PC-3 (cell line): ENCODE measurements at regions not wholly inside any gene's neighbourhood (a gene's known extent, or its start where the extent isn't known, plus 50 kb on each side); places are given as distances from the start of the nearest gene placed in this dataset.

Source experiments
- ATAC-seq: fragments of 200-7000 bp; cut with Tn5 transposase; 2 replicates; pipeline ENCODE4 v1.9.1; 2020; ENCODE audit warnings: mild to moderate bottlenecking, moderate library complexity
- BruUV-seq: library from RNA; stranded (reverse); fragments of 400-500 nt; replicated peaks from 2 replicates; lab custom pipeline; 2021; lab: Mats Ljungman, UMichigan
- CTCF ChIA-PET: fragments of 300-600 bp; sonication (Branson Sonifier 250); formaldehyde crosslinking; loops from one replicate; lab custom pipeline; 2022; ENCODE audit warnings: antibody characterized with exemption; lab: Charles Lee
- POLR2A ChIA-PET: fragments of 300-600 bp; sonication (Branson Sonifier 250); formaldehyde crosslinking; loops from one replicate; lab custom pipeline; 2022; ENCODE audit warnings: antibody characterized with exemption; ENCODE audit not compliant: unreplicated experiment; lab: Charles Lee
- DNase-seq: peaks from one replicate; pipeline ENCODE4 v3.0.0-alpha.2; 2015
- H2AFZ ChIP-seq: fragments of 300-600 bp; sonication (generic); 2 replicates; pipeline ENCODE4 v1.6.0; 2016; ENCODE audit warnings: antibody characterized with exemption, low read length
- H3F3A ChIP-seq: fragments of 300-600 bp; sonication (generic); one replicate; pipeline ENCODE4 v1.6.0; 2017; ENCODE audit warnings: antibody characterized with exemption, low read length, control low read depth, mild to moderate bottlenecking; ENCODE audit not compliant: unreplicated experiment
- H3K27ac ChIP-seq: fragments of 300-600 bp; sonication (generic); 2 replicates; pipeline ENCODE4 v1.5.1; 2016; ENCODE audit warnings: mild to moderate bottlenecking, low read length
- H3K27me3 ChIP-seq: fragments of 300-600 bp; sonication (generic); 2 replicates; pipeline ENCODE4 v1.6.1; 2016; ENCODE audit warnings: low read length, mixed read lengths
- H3K36me3 ChIP-seq: fragments of 300-600 bp; sonication (generic); 2 replicates; pipeline ENCODE4 v1.6.1; 2016; ENCODE audit warnings: low read depth, mixed run types, low read length, mixed read lengths
- H3K4me1 ChIP-seq: fragments of 300-600 bp; sonication (generic); 2 replicates; pipeline ENCODE4 v1.5.1; 2016; ENCODE audit warnings: low read length; ENCODE audit not compliant: insufficient read depth
- H3K4me2 ChIP-seq: fragments of 300-600 bp; sonication (generic); 2 replicates; pipeline ENCODE4 v1.6.0; 2016; ENCODE audit warnings: low read length
- H3K4me3 ChIP-seq: fragments of 300-600 bp; sonication (generic); 2 replicates; pipeline ENCODE4 v1.5.1; 2016; ENCODE audit warnings: mild to moderate bottlenecking, low read length, mixed read lengths
- H3K79me2 ChIP-seq: fragments of 300-600 bp; sonication (generic); 2 replicates; pipeline ENCODE4 v1.6.1; 2017; ENCODE audit warnings: low read length, mixed read lengths
- H3K9ac ChIP-seq: fragments of 300-600 bp; sonication (generic); 2 replicates; pipeline ENCODE4 v1.6.0; 2016; ENCODE audit warnings: mild to moderate bottlenecking, low read length
- H3K9me2 ChIP-seq: fragments of 300-600 bp; sonication (generic); replicated peaks from 2 replicates; pipeline ENCODE4 v1.6.1; 2016; ENCODE audit warnings: mixed run types, low read length, mixed read lengths
- H3K9me3 ChIP-seq: fragments of 300-600 bp; sonication (generic); 2 replicates; pipeline ENCODE4 v1.6.1; 2016; ENCODE audit warnings: low read length, mixed read lengths
- H4K20me1 ChIP-seq: fragments of 300-600 bp; sonication (generic); 2 replicates; pipeline ENCODE4 v1.6.1; 2016; ENCODE audit warnings: low read length, mixed read lengths
- EZH2 ChIP-seq: fragments of 300-600 bp; sonication (generic); IDR thresholded peaks from one replicate; pipeline ENCODE4 v1.6.1; 2017; ENCODE audit warnings: antibody characterized with exemption, mild to moderate bottlenecking, low read length; ENCODE audit not compliant: unreplicated experiment
- EZH2phosphoT487 ChIP-seq: fragments of 300-600 bp; sonication (generic); IDR thresholded peaks from 2 replicates; pipeline ENCODE4 v1.6.1; 2018; ENCODE audit warnings: mild to moderate bottlenecking, antibody characterized with exemption, low read length, borderline replicate concordance
- intact Hi-C: fragments of 100-400 bp; cut with micrococcal nuclease; formaldehyde crosslinking; loops from 2 replicates; pipeline ENCODE4 v1.9.0; 2023
- TF ChIP-seq, protein P1 (sequence below): fragments of 300-600 bp; sonication (generic); conservative IDR thresholded peaks from 2 replicates; pipeline ENCODE4 v1.5.1; 2017; ENCODE audit warnings: antibody characterized with exemption, low read depth, mild to moderate bottlenecking, low read length

DNA sequence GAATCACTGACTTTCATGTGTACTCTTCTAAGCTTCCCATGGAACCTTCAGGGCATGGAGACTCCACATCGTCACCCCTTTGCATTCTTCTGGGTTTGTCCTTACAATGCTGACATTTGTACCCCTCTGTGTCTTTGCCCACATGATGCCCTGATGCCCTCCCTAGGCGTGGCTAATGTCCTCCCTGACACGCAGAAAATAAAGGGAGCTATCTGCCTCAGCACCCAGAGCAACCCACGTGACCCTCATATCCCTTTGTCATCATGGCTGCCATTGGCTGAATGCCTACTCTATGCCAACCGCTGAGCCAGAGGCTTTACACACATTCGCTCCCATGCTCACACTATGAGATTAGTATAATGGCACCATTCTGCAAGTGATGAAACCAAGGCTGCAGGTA, 86.4 kb upstream of the KLHL29 start:
- Histone ChIP-seq H3K4me2 (no peak overlapping the region), H3K4me1 (no peaks in the 10 kb centered on the region), H3K9ac (no peak overlapping the region), H3K36me3 (no peaks in the 10 kb centered on the region), H3K9me2 (no peaks in the 10 kb centered on the region), H4K20me1 (no peaks in the 10 kb centered on the region), H3F3A (no peaks in the 10 kb centered on the region), H3K27me3 (peaks cover 33% of the 10 kb centered on the region), H3K27ac (no peak overlapping the region), H3K9me3 (no peaks in the 10 kb centered on the region), H2AFZ (no peak overlapping the region), H3K79me2 (no peaks in the 10 kb centered on the region), H3K4me3 (no peak overlapping the region)
- POLR2A ChIA-PET, result no interaction called here
- no peak for TF ChIP-seq EZH2phosphoT487
- no peak for TF ChIP-seq EZH2
- TF ChIP-seq, protein P1, sequence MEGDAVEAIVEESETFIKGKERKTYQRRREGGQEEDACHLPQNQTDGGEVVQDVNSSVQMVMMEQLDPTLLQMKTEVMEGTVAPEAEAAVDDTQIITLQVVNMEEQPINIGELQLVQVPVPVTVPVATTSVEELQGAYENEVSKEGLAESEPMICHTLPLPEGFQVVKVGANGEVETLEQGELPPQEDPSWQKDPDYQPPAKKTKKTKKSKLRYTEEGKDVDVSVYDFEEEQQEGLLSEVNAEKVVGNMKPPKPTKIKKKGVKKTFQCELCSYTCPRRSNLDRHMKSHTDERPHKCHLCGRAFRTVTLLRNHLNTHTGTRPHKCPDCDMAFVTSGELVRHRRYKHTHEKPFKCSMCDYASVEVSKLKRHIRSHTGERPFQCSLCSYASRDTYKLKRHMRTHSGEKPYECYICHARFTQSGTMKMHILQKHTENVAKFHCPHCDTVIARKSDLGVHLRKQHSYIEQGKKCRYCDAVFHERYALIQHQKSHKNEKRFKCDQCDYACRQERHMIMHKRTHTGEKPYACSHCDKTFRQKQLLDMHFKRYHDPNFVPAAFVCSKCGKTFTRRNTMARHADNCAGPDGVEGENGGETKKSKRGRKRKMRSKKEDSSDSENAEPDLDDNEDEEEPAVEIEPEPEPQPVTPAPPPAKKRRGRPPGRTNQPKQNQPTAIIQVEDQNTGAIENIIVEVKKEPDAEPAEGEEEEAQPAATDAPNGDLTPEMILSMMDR, result no peak
- intact Hi-C loops, result no loop called here
- ATAC-seq, result no peak
- CTCF ChIA-PET, result no interaction called here
- no peak for DNase-seq
- no TSS peak for BruUV-seq

DNA sequence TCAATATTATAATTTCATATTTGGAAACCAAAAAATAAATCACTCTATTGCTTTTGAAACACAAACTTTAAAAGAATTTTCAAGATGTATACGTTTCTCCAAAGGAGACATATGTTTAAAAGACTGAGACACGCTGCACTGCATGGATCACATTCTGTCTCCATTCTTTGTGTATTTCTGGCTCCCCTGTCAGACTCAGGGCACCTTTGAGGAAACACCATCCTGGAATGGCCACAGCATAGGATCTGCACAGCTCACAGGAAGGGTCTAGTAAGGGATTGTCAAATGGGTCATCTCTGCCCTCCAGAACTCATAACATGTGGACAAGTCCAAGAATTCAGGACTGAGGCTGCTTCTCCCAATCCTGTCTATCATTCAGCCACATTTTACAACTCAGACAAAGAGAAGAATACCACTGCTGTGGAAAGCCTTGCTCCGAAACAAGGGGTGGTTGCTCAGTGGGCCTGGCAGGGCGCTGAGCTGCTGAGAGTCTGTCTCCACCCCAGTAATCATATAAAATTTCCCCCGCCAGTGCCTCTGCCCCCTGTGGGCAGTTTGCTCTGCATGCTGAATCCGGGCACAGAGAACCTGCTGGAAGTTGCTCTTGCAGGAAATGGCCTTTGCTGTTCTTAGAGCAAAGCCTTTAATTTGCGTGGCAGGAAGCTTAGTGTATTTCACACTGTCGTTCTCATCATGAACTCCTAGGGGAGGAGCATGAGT, 85.3 kb upstream of the KLHL29 start:
- no TSS peak for BruUV-seq
- no peak for ATAC-seq
- intact Hi-C loops, result no loop called here

DNA sequence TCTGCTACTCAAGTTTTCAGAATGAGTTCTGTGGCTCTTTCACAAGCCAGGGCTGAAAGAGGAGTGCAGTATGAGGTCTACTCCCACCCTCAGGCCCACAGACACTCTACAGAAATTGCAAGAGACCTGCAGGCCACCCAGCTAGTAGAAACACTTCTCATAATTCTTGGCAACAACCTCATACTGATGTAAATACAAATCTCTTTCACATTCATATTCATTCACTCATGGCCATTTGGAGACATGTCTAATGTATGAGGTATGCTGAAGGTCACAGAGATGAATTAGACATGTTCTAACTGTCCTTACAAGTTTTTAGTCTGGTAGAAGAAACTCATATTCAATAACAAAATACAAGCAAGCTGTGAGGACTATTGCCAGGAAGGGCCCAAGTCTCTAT, 83.8 kb upstream of the KLHL29 start:
- H3K4me1 ChIP-seq, result no peaks in the 10 kb centered on the region
- no peaks in the 10 kb centered on the region for H3K79me2 ChIP-seq
- DNase-seq (no peak), ATAC-seq (no peak)
- no peaks in the 10 kb centered on the region for H4K20me1 ChIP-seq
- no TSS peak for BruUV-seq
- H2AFZ ChIP-seq, result no peak overlapping the region
- no peak overlapping the region for H3K4me2 ChIP-seq
- POLR2A ChIA-PET, result no interaction called here
- no peaks in the 10 kb centered on the region for H3F3A ChIP-seq
- H3K9me3 ChIP-seq, result no peaks in the 10 kb centered on the region
- CTCF ChIA-PET, result no interaction called here
- intact Hi-C loops, result no loop called here
- H3K4me3 ChIP-seq, result no peak overlapping the region
- TF ChIP-seq EZH2, result no peak
- no peak for TF ChIP-seq EZH2phosphoT487
- TF ChIP-seq, protein P1, result no peak
- H3K9me2 ChIP-seq, result no peaks in the 10 kb centered on the region
- H3K36me3 ChIP-seq, result no peaks in the 10 kb centered on the region
- H3K27ac ChIP-seq, result no peak overlapping the region
- H3K27me3 ChIP-seq, result peaks cover 34% of the 10 kb centered on the region
- H3K9ac ChIP-seq, result no peak overlapping the region

More for the DNA sequence above, 85.3 kb upstream of the KLHL29 start:
- POLR2A ChIA-PET, result no interaction called here
- Histone ChIP-seq H3K9ac (no peak overlapping the region), H3K79me2 (no peaks in the 10 kb centered on the region), H3K4me1 (no peaks in the 10 kb centered on the region), H2AFZ (no peak overlapping the region), H3K27ac (no peak overlapping the region), H3K27me3 (peaks cover 38% of the 10 kb centered on the region), H3K4me2 (no peak overlapping the region), H3F3A (no peaks in the 10 kb centered on the region), H3K9me2 (no peaks in the 10 kb centered on the region), H3K4me3 (no peak overlapping the region), H4K20me1 (no peaks in the 10 kb centered on the region), H3K36me3 (no peaks in the 10 kb centered on the region), H3K9me3 (no peaks in the 10 kb centered on the region)
- CTCF ChIA-PET, result no interaction called here
- no peak for TF ChIP-seq EZH2
- no peak for TF ChIP-seq EZH2phosphoT487
- TF ChIP-seq, protein P1, result no peak
- no peak for DNase-seq
